Nephron progenitor cell (in vitro differentiated cells): ENCODE measurements at regions not wholly inside any gene's neighbourhood (a gene's known extent, or its start where the extent isn't known, plus 50 kb on each side); places are given as distances from the start of the nearest gene placed in this dataset.
"Not testable (repeated sequence)": the region's sequence is repeated elsewhere in the genome, so short reads cannot be mapped to it uniquely, and the experiment has no call there.

ENCODE experiments used
- DNase-seq: peaks from one replicate; pipeline ENCODE4 v3.0.0; 2021
- H3K27ac Mint-ChIP-seq: 2 replicates; pipeline ENCODE4 v1.8.0; 2021; ENCODE audit warnings: mild to moderate bottlenecking, moderate library complexity, mixed read lengths
- H3K27me3 Mint-ChIP-seq: 2 replicates; pipeline ENCODE4 v1.8.0; 2021; ENCODE audit warnings: mild to moderate bottlenecking, low read depth, mixed read lengths; ENCODE audit not compliant: poor library complexity
- H3K36me3 Mint-ChIP-seq: 2 replicates; pipeline ENCODE4 v1.8.0; 2021; ENCODE audit warnings: low read depth, mixed read lengths
- H3K4me1 Mint-ChIP-seq: 2 replicates; pipeline ENCODE4 v1.8.0; 2021; ENCODE audit warnings: mixed read lengths
- H3K4me3 Mint-ChIP-seq: 2 replicates; pipeline ENCODE4 v1.8.0; 2021; ENCODE audit warnings: mild to moderate bottlenecking, moderate library complexity, mixed read lengths
- H3K9me3 Mint-ChIP-seq: 2 replicates; pipeline ENCODE4 v1.8.0; 2021; ENCODE audit warnings: mild to moderate bottlenecking, moderate library complexity, mixed read lengths
- TF ChIP-seq, protein P1 (sequence below): fragments of 200-600 bp; sonication (generic); IDR thresholded peaks from 2 replicates; pipeline ENCODE4 v1.5.0; 2021; ENCODE audit warnings: antibody characterized with exemption

DNA sequence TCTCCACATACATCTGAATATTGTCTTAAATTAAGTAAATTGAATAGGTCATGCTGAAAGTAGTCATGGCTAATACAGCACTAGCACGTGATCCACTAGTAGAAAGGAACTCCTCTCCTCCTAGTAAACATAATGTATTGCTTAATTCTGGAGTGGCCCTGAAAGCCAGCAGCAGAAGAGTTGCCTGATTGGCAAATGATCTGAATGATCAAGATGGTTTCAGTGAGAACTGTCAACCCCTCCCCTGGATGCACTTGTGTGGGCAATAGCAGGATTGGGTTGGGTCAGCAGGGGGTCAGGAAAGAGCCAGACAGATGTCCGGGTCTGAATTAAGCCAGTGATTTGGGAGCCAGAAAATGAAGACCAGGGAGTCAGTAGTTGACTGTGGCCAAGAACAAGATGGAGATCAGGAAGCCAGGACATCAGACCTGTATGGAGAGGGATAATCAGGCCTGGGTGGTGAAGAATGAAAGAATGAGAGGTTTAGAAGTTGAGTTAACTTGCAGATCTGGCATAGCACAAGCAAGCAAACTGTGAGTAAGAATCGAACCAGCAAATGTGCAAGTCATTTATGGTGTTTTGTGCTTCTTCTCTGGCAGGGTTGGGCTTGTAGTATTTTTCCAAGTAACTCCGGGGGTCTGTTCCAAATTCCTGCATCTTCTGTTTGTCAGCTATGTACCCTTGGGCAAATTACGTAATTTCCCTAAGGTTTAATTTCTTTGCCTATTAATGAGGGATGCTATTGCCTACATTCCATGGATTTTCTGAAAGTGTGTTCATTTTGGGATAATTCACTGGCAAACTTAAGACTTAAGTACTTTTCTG is 304.9 kb downstream of the CD109 start:
- Mint-ChIP-seq H3K36me3 (no peaks in the 10 kb centered on the region), H3K9me3 (peaks cover 10% of the 10 kb centered on the region), H3K27me3 (no peaks in the 10 kb centered on the region), H3K27ac (no peak overlapping the region), H3K4me3 (no peak overlapping the region), H3K4me1 (no peaks in the 10 kb centered on the region)
- DNase-seq: no peak
- TF ChIP-seq, protein P1, sequence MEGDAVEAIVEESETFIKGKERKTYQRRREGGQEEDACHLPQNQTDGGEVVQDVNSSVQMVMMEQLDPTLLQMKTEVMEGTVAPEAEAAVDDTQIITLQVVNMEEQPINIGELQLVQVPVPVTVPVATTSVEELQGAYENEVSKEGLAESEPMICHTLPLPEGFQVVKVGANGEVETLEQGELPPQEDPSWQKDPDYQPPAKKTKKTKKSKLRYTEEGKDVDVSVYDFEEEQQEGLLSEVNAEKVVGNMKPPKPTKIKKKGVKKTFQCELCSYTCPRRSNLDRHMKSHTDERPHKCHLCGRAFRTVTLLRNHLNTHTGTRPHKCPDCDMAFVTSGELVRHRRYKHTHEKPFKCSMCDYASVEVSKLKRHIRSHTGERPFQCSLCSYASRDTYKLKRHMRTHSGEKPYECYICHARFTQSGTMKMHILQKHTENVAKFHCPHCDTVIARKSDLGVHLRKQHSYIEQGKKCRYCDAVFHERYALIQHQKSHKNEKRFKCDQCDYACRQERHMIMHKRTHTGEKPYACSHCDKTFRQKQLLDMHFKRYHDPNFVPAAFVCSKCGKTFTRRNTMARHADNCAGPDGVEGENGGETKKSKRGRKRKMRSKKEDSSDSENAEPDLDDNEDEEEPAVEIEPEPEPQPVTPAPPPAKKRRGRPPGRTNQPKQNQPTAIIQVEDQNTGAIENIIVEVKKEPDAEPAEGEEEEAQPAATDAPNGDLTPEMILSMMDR: no peak

DNA sequence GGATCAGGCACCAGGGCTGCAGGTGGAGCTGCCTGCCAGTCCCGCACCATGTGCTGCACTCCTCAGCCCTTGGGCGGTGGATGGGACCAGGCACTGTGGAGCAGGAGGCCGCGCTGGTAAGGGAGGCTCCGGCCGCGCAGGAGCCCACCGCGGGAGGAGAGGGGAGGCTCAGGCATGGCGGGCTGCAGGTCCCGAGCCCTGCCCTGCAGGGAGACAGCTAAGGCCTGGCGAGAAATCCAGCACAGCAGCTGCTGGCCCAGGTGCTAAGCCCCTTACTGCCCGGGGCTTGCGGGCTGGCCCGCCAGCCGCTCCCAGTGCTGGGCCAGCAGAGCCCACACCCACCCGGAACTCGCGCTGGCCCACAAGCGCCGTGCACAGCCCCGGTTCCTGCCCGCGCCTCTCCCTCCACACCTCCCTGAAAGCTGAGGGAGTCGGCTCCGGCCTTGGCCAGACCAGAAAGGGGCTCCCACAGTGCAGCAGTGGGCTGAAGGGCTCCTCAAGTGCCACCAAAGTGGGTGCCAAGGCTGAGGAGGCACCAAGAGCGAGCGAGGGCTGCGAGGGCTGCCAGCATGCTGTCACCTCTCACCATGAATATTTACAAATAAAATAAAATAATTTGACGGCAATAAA is 294.7 kb downstream of the CD109 start:
- not testable (repeated sequence) for H3K36me3 Mint-ChIP-seq, H3K27me3 Mint-ChIP-seq, H3K27ac Mint-ChIP-seq, H3K4me3 Mint-ChIP-seq, H3K4me1 Mint-ChIP-seq, DNase-seq, H3K9me3 Mint-ChIP-seq

DNA sequence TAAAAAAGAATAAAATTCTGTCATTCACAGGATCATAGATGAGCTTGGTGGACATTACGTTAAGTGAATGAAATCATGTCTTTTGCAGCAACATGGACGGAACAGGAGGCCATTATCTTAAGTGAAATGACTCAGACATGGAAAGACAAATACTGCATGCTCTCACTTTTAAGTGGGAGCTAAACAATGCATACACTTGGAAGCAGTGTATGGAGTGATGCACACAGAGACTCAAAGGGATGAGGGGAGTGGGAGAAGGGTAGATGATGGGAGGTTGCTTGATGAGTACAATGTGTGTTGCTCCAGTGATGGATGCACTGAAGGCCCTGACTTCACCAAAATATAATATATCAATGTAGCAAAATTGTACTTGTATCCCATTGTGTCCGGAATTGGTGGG is 293.4 kb downstream of the CD109 start:
- Mint-ChIP-seq H3K27me3 (peaks cover 6% of the 10 kb centered on the region), H3K27ac (no peak overlapping the region), H3K4me1 (no peaks in the 10 kb centered on the region), H3K9me3 (no peaks in the 10 kb centered on the region), H3K4me3 (no peak overlapping the region), H3K36me3 (no peaks in the 10 kb centered on the region)
- TF ChIP-seq, protein P1: no peak
- no peak for DNase-seq

DNA sequence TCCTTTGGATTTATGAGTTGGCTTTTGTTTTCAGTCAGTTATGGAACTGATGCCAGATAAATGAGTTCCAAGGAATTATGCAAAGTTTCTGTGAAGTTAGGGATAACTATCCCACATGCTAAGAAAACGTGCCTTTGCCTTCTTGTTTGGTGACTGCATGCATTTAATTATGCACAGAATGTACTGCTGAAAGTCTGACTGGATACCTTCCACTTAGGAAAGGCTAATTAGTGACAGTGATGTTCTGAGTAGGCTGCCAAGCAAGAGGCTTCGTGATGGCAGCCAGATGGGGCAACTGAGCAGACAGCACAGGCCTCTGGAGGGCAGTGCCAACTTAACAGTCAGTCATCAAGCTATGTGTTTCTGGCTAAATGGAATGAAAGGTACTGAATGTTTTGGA is 289.9 kb downstream of the CD109 start:
- no peaks in the 10 kb centered on the region for H3K36me3 Mint-ChIP-seq

DNA sequence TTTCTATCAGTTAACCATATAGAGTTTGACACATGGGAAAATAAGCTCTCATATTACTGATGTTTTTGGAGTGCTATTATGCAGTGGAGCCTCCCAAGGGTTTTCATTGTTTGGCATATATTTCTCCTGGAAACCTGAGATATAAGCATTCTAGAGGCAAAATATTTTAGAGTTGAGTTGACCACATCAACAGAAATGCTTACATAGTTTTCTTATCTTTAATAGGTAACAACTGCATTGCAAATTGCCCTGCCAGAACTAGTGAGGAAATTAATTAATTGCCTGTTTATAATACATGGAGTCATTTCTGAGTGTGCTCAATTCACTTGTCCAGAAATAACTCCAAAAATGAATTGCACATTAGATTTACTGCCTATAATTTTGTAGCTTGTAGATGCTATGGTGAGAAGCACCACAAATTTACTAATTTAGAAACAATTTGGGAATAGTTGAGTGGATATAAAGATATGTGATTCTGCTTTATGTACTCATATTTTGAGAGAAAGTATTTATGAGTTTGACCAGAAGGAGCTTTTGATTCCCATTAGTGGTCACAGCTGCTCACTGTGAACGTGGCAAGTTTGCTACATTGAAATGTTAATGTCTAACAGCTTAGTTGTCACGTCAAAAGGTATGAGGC is 288.7 kb downstream of the CD109 start:
- peaks cover 6% of the 10 kb centered on the region for H3K27me3 Mint-ChIP-seq
- H3K4me3 Mint-ChIP-seq: no peak overlapping the region
- no peaks in the 10 kb centered on the region for H3K4me1 Mint-ChIP-seq
- H3K27ac Mint-ChIP-seq: no peak overlapping the region
- no peak for DNase-seq
- H3K36me3 Mint-ChIP-seq: no peaks in the 10 kb centered on the region
- TF ChIP-seq, protein P1: no peak
- H3K9me3 Mint-ChIP-seq: no peaks in the 10 kb centered on the region

More for the DNA sequence above, 289.9 kb downstream of the CD109 start:
- no peak overlapping the region for H3K4me3 Mint-ChIP-seq
- H3K27me3 Mint-ChIP-seq: peaks cover 6% of the 10 kb centered on the region
- no peak overlapping the region for H3K27ac Mint-ChIP-seq
- no peaks in the 10 kb centered on the region for H3K4me1 Mint-ChIP-seq
- TF ChIP-seq, protein P1: no peak
- DNase-seq: no peak
- H3K9me3 Mint-ChIP-seq: no peaks in the 10 kb centered on the region

DNA sequence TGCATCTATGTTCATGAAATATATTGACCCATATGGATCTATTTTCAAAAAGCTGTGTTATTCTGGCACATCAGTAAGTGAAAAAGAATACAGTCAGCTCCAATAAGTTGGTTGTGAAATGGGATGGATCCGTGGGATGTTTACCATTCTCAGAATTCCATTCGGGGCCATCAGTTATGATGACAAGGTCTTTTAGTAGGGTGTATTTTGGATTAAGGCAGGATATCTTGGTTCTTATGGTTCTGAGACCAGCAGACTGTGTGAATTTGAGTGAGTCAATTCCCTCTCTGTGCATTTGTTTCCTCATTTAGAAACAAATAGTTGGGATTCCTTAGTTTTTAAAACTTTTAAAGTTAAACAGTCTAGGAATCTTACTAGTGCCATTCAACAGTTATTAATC is 287.4 kb downstream of the CD109 start:
- TF ChIP-seq, protein P1: no peak
- H3K36me3 Mint-ChIP-seq: no peaks in the 10 kb centered on the region
- H3K9me3 Mint-ChIP-seq: no peaks in the 10 kb centered on the region
- H3K4me3 Mint-ChIP-seq: no peak overlapping the region
- H3K4me1 Mint-ChIP-seq: no peaks in the 10 kb centered on the region
- no peak for DNase-seq
- peaks cover 3% of the 10 kb centered on the region for H3K27me3 Mint-ChIP-seq
- H3K27ac Mint-ChIP-seq: no peak overlapping the region
